CD4-positive, alpha-beta memory T cell (primary cell): ENCODE measurements at regions not wholly inside any gene's neighbourhood (a gene's known extent, or its start where the extent isn't known, plus 50 kb on each side); places are given as distances from the start of the nearest gene placed in this dataset.

Experiments
- CTCF ChIA-PET: fragments of 350-600 bp; sonication (Branson Sonifier 250); formaldehyde crosslinking; loops from one replicate; lab custom pipeline; 2021; ENCODE audit warnings: inconsistent platforms; ENCODE audit not compliant: partially characterized antibody; lab: Charles Lee
- POLR2A ChIA-PET: fragments of 350-600 bp; sonication (Branson Sonifier 250); formaldehyde crosslinking; loops from one replicate; lab custom pipeline; 2021; ENCODE audit not compliant: partially characterized antibody; lab: Charles Lee
- DNase-seq, 5 donors: peaks; one replicate each; pipeline versions ENCODE4 v3.0.0 to v3.0.0-alpha.2; 2020 to 2022; ENCODE audit warnings: mixed read lengths in 1 of 5
- H3K27ac ChIP-seq: one replicate; pipeline ENCODE4 v1.7.0; 2013; ENCODE audit warnings: low read depth, low read length
- H3K27me3 ChIP-seq: 2 replicates; pipeline ENCODE4 v1.7.0; 2013; ENCODE audit warnings: mild to moderate bottlenecking, low read length, moderate library complexity; ENCODE audit not compliant: insufficient read depth
- H3K36me3 ChIP-seq: 2 replicates; pipeline ENCODE4 v1.7.0; 2013; ENCODE audit warnings: mild to moderate bottlenecking, low read length, moderate library complexity; ENCODE audit not compliant: insufficient read depth
- H3K4me1 ChIP-seq: 2 replicates; pipeline ENCODE4 v1.7.0; 2013; ENCODE audit warnings: mild to moderate bottlenecking, low read length, moderate library complexity; ENCODE audit not compliant: insufficient read depth
- H3K4me3 ChIP-seq, 2 donors: one replicate each; pipeline ENCODE4 v1.7.0; 2013; ENCODE audit warnings: low read length in 2 of 2, mild to moderate bottlenecking in 1 of 2
- H3K9me3 ChIP-seq, 2 donors: one replicate each; pipeline ENCODE4 v1.7.0; 2013; ENCODE audit warnings: low read length in 2 of 2, control low read depth in 1 of 2; ENCODE audit not compliant: control insufficient read depth in 1 of 2
- H3K27ac Mint-ChIP-seq, 7 donors: one replicate each; pipeline ENCODE4 v1.8.0; 2020 to 2021; ENCODE audit warnings: mixed read lengths in 7 of 7, mild to moderate bottlenecking in 6 of 7, inconsistent platforms in 3 of 7, moderate library complexity in 3 of 7
- H3K27me3 Mint-ChIP-seq, 2 donors: one replicate each; pipeline ENCODE4 v1.8.0; 2020 to 2021; ENCODE audit warnings: mixed read lengths in 2 of 2
- H3K36me3 Mint-ChIP-seq, 2 donors: one replicate each; pipeline ENCODE4 v1.8.0; 2020 to 2021; ENCODE audit warnings: mixed read lengths in 2 of 2, inconsistent platforms in 1 of 2, mild to moderate bottlenecking in 1 of 2
- H3K4me1 Mint-ChIP-seq, 4 donors: one replicate each; pipeline ENCODE4 v1.8.0; 2020 to 2021; ENCODE audit warnings: mixed read lengths in 4 of 4, mild to moderate bottlenecking in 1 of 4
- H3K4me3 Mint-ChIP-seq, 8 donors: one replicate each; pipeline ENCODE4 v1.8.0; 2020 to 2021; ENCODE audit warnings: mixed read lengths in 8 of 8, mild to moderate bottlenecking in 7 of 8, moderate library complexity in 6 of 8, inconsistent platforms in 3 of 8
- H3K9me3 Mint-ChIP-seq, 8 donors: one replicate each; pipeline ENCODE4 v1.8.0; 2020 to 2021; ENCODE audit warnings: mixed read lengths in 8 of 8, mild to moderate bottlenecking in 5 of 8, inconsistent platforms in 3 of 8, moderate library complexity in 1 of 8
- intact Hi-C: fragments of 100-400 bp; cut with micrococcal nuclease; formaldehyde crosslinking; loops from one replicate; pipeline ENCODE4 v1.15.1; 2023

DNA sequence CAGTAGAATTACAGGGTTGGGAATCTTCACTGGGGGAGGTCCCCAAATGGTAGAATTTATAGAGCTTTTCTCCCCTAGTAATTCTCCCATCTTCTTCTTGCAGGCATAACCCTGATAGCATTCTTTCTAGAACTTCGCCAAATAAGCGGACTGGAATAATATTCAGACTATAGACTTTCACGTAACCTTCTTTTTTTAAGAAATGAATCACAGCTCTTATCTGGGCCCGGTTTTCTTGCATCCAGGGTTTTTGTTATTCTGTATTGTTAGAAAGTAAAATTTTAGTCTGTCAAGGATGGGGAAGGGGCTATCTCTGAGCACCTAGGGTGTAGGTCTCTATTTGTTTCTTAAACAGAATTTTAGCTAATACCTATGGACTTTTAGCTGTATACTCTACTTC, 476.8 kb upstream of the CITED2 start:
- H3K9me3 ChIP-seq: no peaks in the 10 kb centered on the region
- no peak overlapping the region for H3K4me3 Mint-ChIP-seq
- H3K27me3 Mint-ChIP-seq: peaks cover 3 to 5% of the 10 kb centered on the region in 2 donors
- ChIA-PET POLR2A (no interaction called here), CTCF (no interaction called here)
- no peaks in the 10 kb centered on the region for H3K36me3 Mint-ChIP-seq
- DNase-seq: no peak
- no peaks in the 10 kb centered on the region for H3K27me3 ChIP-seq
- no peak overlapping the region for H3K27ac Mint-ChIP-seq
- H3K4me1 ChIP-seq: no peaks in the 10 kb centered on the region
- no peak overlapping the region for H3K4me3 ChIP-seq
- intact Hi-C loops: no loop called here
- H3K9me3 Mint-ChIP-seq: peaks cover 0 to 9% (median 2%) of the 10 kb centered on the region in 8 donors
- peaks cover 0 to 2% (median 0%) of the 10 kb centered on the region in 4 donors for H3K4me1 Mint-ChIP-seq
- H3K27ac ChIP-seq: no peak overlapping the region
- no peaks in the 10 kb centered on the region for H3K36me3 ChIP-seq

DNA sequence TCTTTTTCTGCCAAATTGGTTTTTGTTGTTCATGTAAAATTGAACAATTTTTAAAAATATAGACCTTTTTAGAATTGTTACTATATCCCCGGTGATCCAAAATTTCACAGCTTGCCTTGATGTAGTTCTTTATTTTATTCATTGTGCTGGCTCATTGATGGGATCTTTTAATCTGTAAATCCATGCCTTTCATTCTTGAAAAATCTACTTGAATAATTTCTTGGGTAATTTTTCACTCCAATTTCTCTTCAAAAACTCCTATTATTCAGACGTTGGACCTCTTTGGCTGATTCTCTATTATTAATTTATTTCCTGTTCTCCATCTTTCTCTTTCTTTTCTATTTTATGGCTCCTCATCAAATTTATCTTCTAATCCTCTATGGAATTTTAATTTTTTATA, 476.1 kb upstream of the CITED2 start:
- Histone ChIP-seq H3K4me1 (no peaks in the 10 kb centered on the region), H3K4me3 (no peak overlapping the region), H3K9me3 (no peaks in the 10 kb centered on the region), H3K36me3 (no peaks in the 10 kb centered on the region), H3K27ac (no peak overlapping the region), H3K27me3 (no peaks in the 10 kb centered on the region)
- peaks cover 0 to 9% (median 2%) of the 10 kb centered on the region in 8 donors for H3K9me3 Mint-ChIP-seq
- intact Hi-C loops: no loop called here
- H3K27me3 Mint-ChIP-seq: peaks cover 3 to 5% of the 10 kb centered on the region in 2 donors
- peaks cover 0 to 2% (median 0%) of the 10 kb centered on the region in 4 donors for H3K4me1 Mint-ChIP-seq
- ChIA-PET POLR2A (no interaction called here), CTCF (no interaction called here)
- DNase-seq: no peak
- no peaks in the 10 kb centered on the region for H3K36me3 Mint-ChIP-seq
- H3K27ac Mint-ChIP-seq: no peak overlapping the region
- no peak overlapping the region for H3K4me3 Mint-ChIP-seq

DNA sequence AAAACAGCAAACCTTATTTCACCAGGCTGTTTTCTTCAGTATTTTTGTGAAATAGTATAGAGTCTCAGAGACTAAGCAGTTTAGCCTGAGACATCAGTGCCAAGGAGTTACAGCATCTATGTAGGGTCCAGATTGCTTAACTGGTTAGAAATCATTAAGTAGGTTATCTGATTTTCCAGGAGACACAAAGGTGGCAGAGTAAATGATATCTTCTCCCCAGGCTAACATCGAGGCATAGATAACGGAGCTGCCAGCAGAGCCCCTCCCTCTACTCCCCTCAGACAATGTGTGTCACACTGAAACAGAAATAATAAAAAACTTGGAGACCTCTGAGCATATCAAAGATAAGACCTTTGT, 473.0 kb upstream of the CITED2 start:
- intact Hi-C loops: no loop called here
- Mint-ChIP-seq H3K36me3 (no peaks in the 10 kb centered on the region), H3K4me1 (peaks cover 0 to 2% (median 0%) of the 10 kb centered on the region in 4 donors), H3K4me3 (no peak overlapping the region), H3K27ac (no peak overlapping the region), H3K27me3 (peaks cover 3 to 5% of the 10 kb centered on the region in 2 donors), H3K9me3 (peaks cover 0 to 9% (median 2%) of the 10 kb centered on the region in 8 donors)
- no peak for DNase-seq
- Histone ChIP-seq H3K4me1 (no peaks in the 10 kb centered on the region), H3K9me3 (no peaks in the 10 kb centered on the region), H3K4me3 (no peak overlapping the region), H3K27me3 (no peaks in the 10 kb centered on the region), H3K36me3 (no peaks in the 10 kb centered on the region), H3K27ac (no peak overlapping the region)
- POLR2A ChIA-PET: no interaction called here
- CTCF ChIA-PET: no interaction called here

DNA sequence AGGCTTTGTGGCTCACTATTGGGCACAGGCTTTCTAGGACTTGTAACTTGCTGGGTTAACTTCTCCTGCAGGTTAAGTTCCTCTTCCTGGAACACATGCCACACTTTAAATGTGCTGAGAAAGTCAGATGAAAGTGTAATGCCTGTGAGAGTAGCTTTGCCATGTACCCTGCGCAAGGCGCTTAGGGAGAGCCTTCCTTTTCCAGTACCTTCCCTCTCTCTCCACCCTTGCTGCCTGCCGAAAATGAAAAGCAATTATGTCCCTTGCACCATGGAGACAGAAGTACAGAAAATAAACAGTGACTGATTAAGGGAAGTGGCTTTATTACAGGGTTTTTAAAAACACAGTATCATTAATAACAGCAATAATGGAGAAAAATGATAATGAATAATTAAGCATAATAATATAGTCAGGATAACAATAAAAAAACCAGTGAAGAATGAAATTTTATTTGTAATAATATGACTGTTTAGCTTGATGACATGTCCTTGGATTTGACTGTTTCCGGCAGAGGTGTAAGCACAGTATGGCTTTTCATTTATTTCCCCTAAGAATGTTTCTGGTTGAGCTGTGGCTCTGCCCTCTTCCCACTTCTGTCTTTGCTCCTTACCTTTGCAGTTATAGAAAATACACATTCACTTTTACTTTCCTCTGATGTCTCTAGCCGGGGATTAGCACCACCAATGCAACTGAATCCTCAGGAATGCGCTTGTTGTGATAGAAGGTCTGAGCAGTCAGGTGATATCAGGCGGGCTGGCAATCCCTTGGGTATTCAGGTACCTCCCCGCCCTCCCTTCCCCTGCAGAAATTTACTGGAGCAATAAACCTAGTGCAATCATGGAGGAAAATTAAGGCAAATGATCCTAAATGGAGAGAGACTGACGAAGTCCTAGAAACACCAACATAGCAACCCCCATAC, 472.3 kb upstream of the CITED2 start:
- ChIA-PET CTCF (no interaction called here), POLR2A (no interaction called here)
- Histone ChIP-seq H3K27me3 (no peaks in the 10 kb centered on the region), H3K9me3 (no peaks in the 10 kb centered on the region), H3K36me3 (no peaks in the 10 kb centered on the region), H3K27ac (no peak overlapping the region), H3K4me1 (no peaks in the 10 kb centered on the region), H3K4me3 (no peak overlapping the region)
- H3K36me3 Mint-ChIP-seq: no peaks in the 10 kb centered on the region
- H3K4me1 Mint-ChIP-seq: peaks cover 0 to 4% (median 2%) of the 10 kb centered on the region in 4 donors
- H3K27ac Mint-ChIP-seq: no peak overlapping the region
- H3K27me3 Mint-ChIP-seq: peaks cover 3 to 5% of the 10 kb centered on the region in 2 donors
- no peak overlapping the region for H3K4me3 Mint-ChIP-seq
- no peak for DNase-seq
- peaks cover 0 to 9% (median 2%) of the 10 kb centered on the region in 8 donors for H3K9me3 Mint-ChIP-seq
- intact Hi-C loops: no loop called here

DNA sequence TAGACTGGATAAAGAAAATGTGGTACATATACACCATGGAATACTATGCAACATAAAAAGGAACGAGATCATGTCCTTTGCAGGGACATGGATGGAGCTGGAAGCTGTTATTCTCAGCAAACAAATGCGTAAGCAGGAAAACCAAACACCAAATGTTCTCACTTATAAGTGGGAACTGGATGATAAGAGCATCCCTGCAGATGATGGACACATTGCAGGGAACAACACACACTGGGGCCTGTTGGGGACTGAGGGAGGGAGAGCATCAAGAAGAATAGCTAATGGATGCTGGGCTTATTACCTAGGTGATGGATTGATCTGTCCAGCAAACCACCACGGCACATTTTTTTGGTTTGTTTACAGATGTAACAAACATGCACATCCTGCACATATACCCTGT, 470.5 kb upstream of the CITED2 start:
- Histone ChIP-seq H3K4me3 (no peak overlapping the region), H3K36me3 (no peaks in the 10 kb centered on the region), H3K27ac (no peak overlapping the region), H3K4me1 (no peaks in the 10 kb centered on the region), H3K27me3 (no peaks in the 10 kb centered on the region), H3K9me3 (no peaks in the 10 kb centered on the region)
- Mint-ChIP-seq H3K4me1 (peaks cover 0 to 4% (median 3%) of the 10 kb centered on the region in 4 donors), H3K36me3 (no peaks in the 10 kb centered on the region), H3K27me3 (peaks cover 3% of the 10 kb centered on the region in 2 donors), H3K9me3 (peaks cover 0 to 2% (median 0%) of the 10 kb centered on the region in 8 donors), H3K27ac (no peak overlapping the region), H3K4me3 (no peak overlapping the region)
- ChIA-PET POLR2A (interaction anchor here (0.6 kb wide), 1 partner anchor 472 kb away, joined by 3 read pairs; no protein-coding TSS in a partner anchor), CTCF (no interaction called here)
- DNase-seq: no peak
- intact Hi-C loops: no loop called here

DNA sequence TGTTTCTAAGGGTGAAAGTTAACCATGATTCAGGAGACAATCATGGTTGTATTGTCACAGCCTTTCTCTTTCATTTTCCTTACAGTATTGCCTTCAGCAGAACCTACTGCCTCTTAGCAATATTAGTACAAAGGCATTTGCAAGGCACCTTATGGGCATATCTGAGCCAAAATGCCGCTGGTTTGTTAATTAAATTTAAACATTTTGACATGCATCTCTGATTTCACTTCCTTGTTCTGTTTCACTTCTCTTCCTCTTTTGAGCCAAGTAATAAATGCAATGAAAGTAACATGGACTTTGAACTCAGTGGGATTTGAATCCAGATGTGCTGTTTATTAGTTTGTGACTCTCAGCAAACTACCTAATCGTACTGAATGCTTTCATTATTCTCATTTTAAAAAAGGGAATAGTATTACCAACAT, 467.4 kb upstream of the CITED2 start:
- POLR2A ChIA-PET: no interaction called here
- Mint-ChIP-seq H3K27me3 (peaks cover under 1 to 3% of the 10 kb centered on the region in 2 donors), H3K4me1 (peaks cover 0 to 5% (median 4%) of the 10 kb centered on the region in 4 donors), H3K36me3 (no peaks in the 10 kb centered on the region), H3K27ac (no peak overlapping the region), H3K9me3 (peaks cover 0 to 5% (median 1%) of the 10 kb centered on the region in 8 donors), H3K4me3 (no peak overlapping the region)
- intact Hi-C loops: no loop called here
- no peaks in the 10 kb centered on the region for H3K27me3 ChIP-seq
- H3K9me3 ChIP-seq: no peaks in the 10 kb centered on the region
- CTCF ChIA-PET: no interaction called here
- no peaks in the 10 kb centered on the region for H3K36me3 ChIP-seq
- H3K27ac ChIP-seq: no peak overlapping the region
- H3K4me3 ChIP-seq: no peak overlapping the region
- no peak for DNase-seq
- no peaks in the 10 kb centered on the region for H3K4me1 ChIP-seq

DNA sequence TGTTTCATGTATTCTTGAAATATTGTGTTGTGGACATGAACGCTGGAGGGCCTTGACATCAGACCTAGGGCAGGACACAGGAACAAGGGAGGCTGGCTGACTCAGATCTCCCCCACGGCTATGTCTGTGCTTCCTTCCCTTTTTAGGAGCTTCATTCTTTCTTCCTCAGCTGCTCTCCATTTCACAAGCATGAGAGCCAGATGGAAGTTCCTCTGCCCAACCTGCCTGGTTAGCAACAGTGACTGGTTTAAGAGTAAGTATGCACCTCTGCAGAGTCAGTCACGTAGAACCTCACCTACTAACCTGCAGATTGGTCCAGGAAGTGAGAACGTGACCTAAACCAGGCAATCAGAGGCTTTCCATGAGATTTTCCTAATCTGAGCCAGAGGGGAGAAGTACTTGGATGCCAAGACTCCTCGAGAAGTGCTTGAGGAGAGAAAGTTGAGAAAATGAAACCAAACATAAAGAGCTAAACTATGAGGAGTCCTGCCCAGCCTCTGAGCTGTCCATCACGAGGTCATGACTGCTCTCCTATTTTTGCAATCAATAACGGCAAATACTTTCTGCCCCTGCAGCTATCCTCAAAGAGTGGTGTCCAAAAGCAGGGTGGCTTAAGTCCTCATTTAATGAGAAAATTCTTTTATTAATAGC, 465.2 kb upstream of the CITED2 start:
- DNase-seq: no peak
- Mint-ChIP-seq H3K27ac (peak overlapping the region in 1 of 7 donors; percentile 58), H3K36me3 (no peaks in the 10 kb centered on the region), H3K4me1 (peaks cover 0 to 5% (median 4%) of the 10 kb centered on the region in 4 donors), H3K27me3 (peaks cover 0 to 1% of the 10 kb centered on the region in 2 donors), H3K4me3 (peak overlapping the region in 4 of 8 donors; percentile 11 to 45 (median 41)), H3K9me3 (peaks cover 0 to 3% (median 1%) of the 10 kb centered on the region in 8 donors)
- Histone ChIP-seq H3K27me3 (no peaks in the 10 kb centered on the region), H3K4me3 (no peak overlapping the region), H3K9me3 (no peaks in the 10 kb centered on the region), H3K4me1 (no peaks in the 10 kb centered on the region), H3K27ac (no peak overlapping the region), H3K36me3 (no peaks in the 10 kb centered on the region)
- POLR2A ChIA-PET: interaction anchor here (1.0 kb wide), 1 partner anchor 465 kb away, joined by 3 read pairs; the partner anchor contains the start of gene CITED2
- intact Hi-C loops: no loop called here
- CTCF ChIA-PET: no interaction called here
